ENCODE measurements at regions not wholly inside any gene's neighbourhood (a gene's known extent, or its start where the extent isn't known, plus 50 kb on each side); places are given as distances from the start of the nearest gene placed in this dataset.

DNA sequence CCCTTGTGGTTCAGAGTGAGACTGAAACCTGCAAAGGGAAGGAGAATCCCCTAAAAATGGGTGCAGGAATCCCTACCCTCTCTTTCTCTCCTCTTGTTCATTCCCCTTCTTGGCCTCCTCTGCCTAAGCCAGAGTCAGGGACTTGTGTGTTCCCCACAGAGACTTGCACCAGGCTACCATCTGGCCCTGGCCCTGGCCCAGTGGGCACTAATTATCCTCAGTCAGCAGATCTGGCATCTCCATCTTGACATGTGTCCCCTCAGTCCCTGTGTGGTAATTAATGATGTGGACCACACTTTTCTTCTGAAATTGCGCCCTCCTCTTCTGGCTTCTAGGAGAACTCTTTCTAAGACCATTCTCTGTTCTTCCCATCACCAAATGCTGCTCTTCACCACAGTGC, 354.4 kb downstream of the SETD4 start:
- no peaks in the 10 kb centered on the region for H3K36me3 ChIP-seq (replicated peaks; ENCODE audit: insufficient read depth, low read length)
- H3F3A ChIP-seq (ENCODE audit: insufficient read depth, low read length), result no peaks in the 10 kb centered on the region
- H3K4me1 ChIP-seq (ENCODE audit: low read length), result peaks cover 3% of the 10 kb centered on the region
- H3K9me2 ChIP-seq (replicated peaks; ENCODE audit: insufficient read depth, low read length), result no peaks in the 10 kb centered on the region
- H3K27ac ChIP-seq (ENCODE audit: low read length), result no peak overlapping the region
- no peaks in the 10 kb centered on the region for H4K20me1 ChIP-seq (ENCODE audit: insufficient read depth, low read length)
- H3K4me3 ChIP-seq (ENCODE audit: low read length), result no peak overlapping the region
- DNase-seq, result no peak
- no peak for TF ChIP-seq EZH2phosphoT487 (IDR thresholded peaks at IDR 0.05; ENCODE audit: low read length)
- no peak for TF ChIP-seq EZH2 (optimal IDR thresholded peaks at IDR 0.05; ENCODE audit: low read depth, low read length)
- TF ChIP-seq, protein P1, sequence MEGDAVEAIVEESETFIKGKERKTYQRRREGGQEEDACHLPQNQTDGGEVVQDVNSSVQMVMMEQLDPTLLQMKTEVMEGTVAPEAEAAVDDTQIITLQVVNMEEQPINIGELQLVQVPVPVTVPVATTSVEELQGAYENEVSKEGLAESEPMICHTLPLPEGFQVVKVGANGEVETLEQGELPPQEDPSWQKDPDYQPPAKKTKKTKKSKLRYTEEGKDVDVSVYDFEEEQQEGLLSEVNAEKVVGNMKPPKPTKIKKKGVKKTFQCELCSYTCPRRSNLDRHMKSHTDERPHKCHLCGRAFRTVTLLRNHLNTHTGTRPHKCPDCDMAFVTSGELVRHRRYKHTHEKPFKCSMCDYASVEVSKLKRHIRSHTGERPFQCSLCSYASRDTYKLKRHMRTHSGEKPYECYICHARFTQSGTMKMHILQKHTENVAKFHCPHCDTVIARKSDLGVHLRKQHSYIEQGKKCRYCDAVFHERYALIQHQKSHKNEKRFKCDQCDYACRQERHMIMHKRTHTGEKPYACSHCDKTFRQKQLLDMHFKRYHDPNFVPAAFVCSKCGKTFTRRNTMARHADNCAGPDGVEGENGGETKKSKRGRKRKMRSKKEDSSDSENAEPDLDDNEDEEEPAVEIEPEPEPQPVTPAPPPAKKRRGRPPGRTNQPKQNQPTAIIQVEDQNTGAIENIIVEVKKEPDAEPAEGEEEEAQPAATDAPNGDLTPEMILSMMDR (IDR thresholded peaks at IDR 0.05; ENCODE audit: low read length), result no peak
- no peak overlapping the region for H3K9ac ChIP-seq (ENCODE audit: low read length)
- H3K4me2 ChIP-seq (ENCODE audit: low read depth, low read length), result no peak overlapping the region
- no peak overlapping the region for H2AFZ ChIP-seq (ENCODE audit: low read length)
- no peaks in the 10 kb centered on the region for H3K79me2 ChIP-seq (ENCODE audit: low read length)
- no peaks in the 10 kb centered on the region for H3K27me3 ChIP-seq (replicated peaks; ENCODE audit: insufficient read depth, low read length)
- no peaks in the 10 kb centered on the region for H3K9me3 ChIP-seq (replicated peaks; ENCODE audit: insufficient read depth, low read length)

DNA sequence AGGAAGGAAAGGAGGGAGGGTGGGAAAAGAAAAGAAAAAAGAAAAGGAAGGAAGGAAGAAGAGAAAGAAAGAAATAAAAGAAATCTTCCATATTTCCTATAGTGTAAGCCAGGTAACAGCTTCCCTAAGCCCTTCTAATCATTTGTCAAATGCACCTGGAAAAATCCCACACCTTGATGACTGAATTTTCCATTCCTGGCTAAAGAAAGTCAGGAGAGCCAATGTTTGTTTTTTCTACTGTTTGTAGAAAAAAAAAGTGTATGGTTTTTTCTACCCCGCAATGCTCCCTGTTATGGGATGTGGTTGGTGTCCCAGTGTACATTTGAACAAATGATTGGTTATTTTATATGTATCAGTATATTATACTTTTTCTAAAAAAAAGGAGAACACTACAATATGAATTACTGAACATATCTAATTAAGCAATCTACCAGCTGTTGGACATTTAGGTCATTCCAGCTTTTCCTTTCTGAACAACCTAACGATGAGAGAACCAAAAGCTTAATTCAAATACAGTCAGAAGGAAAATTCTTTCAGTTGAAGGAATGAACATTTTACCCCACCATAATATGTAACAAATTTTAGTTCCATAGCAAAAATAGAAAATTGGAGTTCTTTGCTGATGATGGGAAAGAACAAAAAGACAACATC, 355.0 kb downstream of the SETD4 start:
- Histone ChIP-seq H3K4me1 (ENCODE audit: low read length) (no peaks in the 10 kb centered on the region), H3K9me2 (replicated peaks; ENCODE audit: insufficient read depth, low read length) (no peaks in the 10 kb centered on the region), H3F3A (ENCODE audit: insufficient read depth, low read length) (no peaks in the 10 kb centered on the region), H3K27me3 (replicated peaks; ENCODE audit: insufficient read depth, low read length) (no peaks in the 10 kb centered on the region), H4K20me1 (ENCODE audit: insufficient read depth, low read length) (no peaks in the 10 kb centered on the region), H3K79me2 (ENCODE audit: low read length) (no peaks in the 10 kb centered on the region), H3K36me3 (replicated peaks; ENCODE audit: insufficient read depth, low read length) (no peaks in the 10 kb centered on the region), H3K4me2 (ENCODE audit: low read depth, low read length) (no peak overlapping the region), H2AFZ (ENCODE audit: low read length) (no peak overlapping the region), H3K4me3 (ENCODE audit: low read length) (no peak overlapping the region), H3K9ac (ENCODE audit: low read length) (no peak overlapping the region), H3K27ac (ENCODE audit: low read length) (no peak overlapping the region), H3K9me3 (replicated peaks; ENCODE audit: insufficient read depth, low read length) (no peaks in the 10 kb centered on the region)
- TF ChIP-seq EZH2phosphoT487 (IDR thresholded peaks at IDR 0.05; ENCODE audit: low read length), result no peak
- TF ChIP-seq EZH2 (optimal IDR thresholded peaks at IDR 0.05; ENCODE audit: low read depth, low read length), result no peak
- TF ChIP-seq, protein P1 (IDR thresholded peaks at IDR 0.05; ENCODE audit: low read length), result no peak
- DNase-seq, result no peak

DNA sequence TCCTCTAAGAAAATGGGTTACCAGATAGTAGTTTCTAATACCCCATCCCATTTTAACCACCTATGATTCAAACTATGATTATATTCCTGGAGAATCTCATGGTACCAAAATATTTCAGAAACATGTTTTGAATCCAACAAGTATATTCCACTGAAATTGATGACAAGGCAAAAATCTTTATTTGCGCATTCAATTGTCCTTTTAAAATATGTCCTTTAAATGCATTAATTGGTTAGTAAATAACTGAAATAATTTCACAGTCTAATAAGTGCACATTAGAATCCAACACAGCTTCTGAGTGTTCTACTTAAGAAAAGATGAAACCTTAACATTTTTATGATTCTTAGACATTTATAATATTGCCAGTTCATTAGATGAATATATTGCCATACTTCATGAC, 356.6 kb downstream of the SETD4 start:
- no peak overlapping the region for H3K4me3 ChIP-seq (ENCODE audit: low read length)
- no peak overlapping the region for H3K4me2 ChIP-seq (ENCODE audit: low read depth, low read length)
- H3K79me2 ChIP-seq (ENCODE audit: low read length), result no peaks in the 10 kb centered on the region
- no peak overlapping the region for H3K27ac ChIP-seq (ENCODE audit: low read length)
- H3K27me3 ChIP-seq (replicated peaks; ENCODE audit: insufficient read depth, low read length), result no peaks in the 10 kb centered on the region
- H3F3A ChIP-seq (ENCODE audit: insufficient read depth, low read length), result no peaks in the 10 kb centered on the region
- no peak overlapping the region for H2AFZ ChIP-seq (ENCODE audit: low read length)
- TF ChIP-seq EZH2 (optimal IDR thresholded peaks at IDR 0.05; ENCODE audit: low read depth, low read length) (no peak), EZH2phosphoT487 (IDR thresholded peaks at IDR 0.05; ENCODE audit: low read length) (no peak)
- TF ChIP-seq, protein P1 (IDR thresholded peaks at IDR 0.05; ENCODE audit: low read length), result no peak
- no peaks in the 10 kb centered on the region for H4K20me1 ChIP-seq (ENCODE audit: insufficient read depth, low read length)
- no peaks in the 10 kb centered on the region for H3K4me1 ChIP-seq (ENCODE audit: low read length)
- no peaks in the 10 kb centered on the region for H3K9me2 ChIP-seq (replicated peaks; ENCODE audit: insufficient read depth, low read length)
- H3K9me3 ChIP-seq (replicated peaks; ENCODE audit: insufficient read depth, low read length), result no peaks in the 10 kb centered on the region
- H3K9ac ChIP-seq (ENCODE audit: low read length), result no peak overlapping the region
- H3K36me3 ChIP-seq (replicated peaks; ENCODE audit: insufficient read depth, low read length), result no peaks in the 10 kb centered on the region
- DNase-seq, result no peak
